Superior temporal gyrus (tissue), 1 donor: ENCODE measurements at regions not wholly inside any gene's neighbourhood (a gene's known extent, or its start where the extent isn't known, plus 50 kb on each side); places are given as distances from the start of the nearest gene placed in this dataset.

ENCODE experiments used
- DNase-seq: peaks from one replicate; pipeline ENCODE4 v3.0.0-alpha.2; 2016; ENCODE audit errors: extremely low spot score

- no peak for DNase-seq
Observed at GRCh38 chr4:41865306-41865980, 69.8 kb upstream of the TMEM33 start.

- no peak for DNase-seq
Observed at GRCh38 chr4:41859087-41859486, 76.1 kb upstream of the TMEM33 start.

GRCh38 chr4:41857226-41857641 lies 78.0 kb upstream of the TMEM33 start:
- DNase-seq: no peak

GRCh38 chr4:41856797-41857196 lies 78.4 kb upstream of the TMEM33 start:
- DNase-seq: no peak

DNA sequence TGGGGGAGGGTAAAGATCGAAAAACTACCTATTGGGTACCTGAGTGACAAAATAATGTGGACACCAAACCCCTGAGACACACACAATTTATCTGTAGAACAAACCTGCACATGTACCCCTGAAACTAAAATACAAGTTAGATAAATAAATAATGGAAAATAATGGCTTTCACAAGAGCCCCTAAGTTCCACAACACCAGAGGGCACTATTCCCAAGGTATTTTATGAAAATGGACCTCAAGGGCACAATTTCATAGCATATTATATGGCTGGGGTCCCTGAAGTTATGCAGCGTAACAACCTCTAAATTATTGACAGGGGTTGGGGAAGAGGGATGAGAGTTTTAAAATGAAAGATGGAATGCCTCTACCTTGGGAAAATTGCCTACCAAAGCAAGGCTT lies 81.3 kb upstream of the TMEM33 start:
- no peak for DNase-seq

DNA sequence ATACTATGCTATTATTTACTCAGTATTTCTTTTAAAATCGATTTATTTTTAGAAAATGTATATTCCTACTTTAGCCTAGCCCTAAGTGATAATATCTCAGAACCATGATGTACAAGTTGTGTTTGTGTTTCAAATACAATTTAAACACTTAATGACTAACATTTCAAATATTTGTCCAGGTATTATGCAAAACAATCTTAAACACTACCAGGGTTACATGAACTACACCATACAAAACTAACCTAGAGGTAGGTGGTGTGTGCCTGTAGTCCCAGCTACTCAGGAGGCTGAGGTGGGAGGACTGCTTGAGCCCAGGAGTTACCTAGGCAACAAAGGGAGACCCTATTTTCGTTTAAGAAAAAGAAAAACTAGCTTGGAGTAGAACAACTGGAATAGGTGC lies 83.0 kb upstream of the TMEM33 start:
- DNase-seq: no peak

DNA sequence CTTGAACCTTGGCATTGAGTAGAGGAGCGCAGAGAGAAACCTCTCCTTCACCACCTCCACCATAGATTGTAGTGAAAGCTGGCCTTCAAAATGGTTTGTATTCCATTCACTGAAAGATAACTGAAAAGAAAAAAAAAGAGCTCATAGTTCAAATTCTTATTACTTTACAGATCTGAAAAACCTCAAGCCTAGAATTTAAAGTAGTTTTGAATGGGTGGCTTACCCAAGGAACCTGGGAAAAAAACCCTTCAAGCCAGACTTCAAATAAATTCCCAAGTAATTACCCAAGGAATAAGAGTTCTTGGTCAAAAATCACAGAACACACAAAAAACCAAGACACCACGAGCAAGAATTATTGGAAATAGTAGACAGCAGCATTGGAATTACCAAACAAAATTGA lies 83.6 kb upstream of the TMEM33 start:
- no peak for DNase-seq

- DNase-seq: no peak
Observed at GRCh38 chr4:41844327-41844726, 90.9 kb upstream of the TMEM33 start.

DNA sequence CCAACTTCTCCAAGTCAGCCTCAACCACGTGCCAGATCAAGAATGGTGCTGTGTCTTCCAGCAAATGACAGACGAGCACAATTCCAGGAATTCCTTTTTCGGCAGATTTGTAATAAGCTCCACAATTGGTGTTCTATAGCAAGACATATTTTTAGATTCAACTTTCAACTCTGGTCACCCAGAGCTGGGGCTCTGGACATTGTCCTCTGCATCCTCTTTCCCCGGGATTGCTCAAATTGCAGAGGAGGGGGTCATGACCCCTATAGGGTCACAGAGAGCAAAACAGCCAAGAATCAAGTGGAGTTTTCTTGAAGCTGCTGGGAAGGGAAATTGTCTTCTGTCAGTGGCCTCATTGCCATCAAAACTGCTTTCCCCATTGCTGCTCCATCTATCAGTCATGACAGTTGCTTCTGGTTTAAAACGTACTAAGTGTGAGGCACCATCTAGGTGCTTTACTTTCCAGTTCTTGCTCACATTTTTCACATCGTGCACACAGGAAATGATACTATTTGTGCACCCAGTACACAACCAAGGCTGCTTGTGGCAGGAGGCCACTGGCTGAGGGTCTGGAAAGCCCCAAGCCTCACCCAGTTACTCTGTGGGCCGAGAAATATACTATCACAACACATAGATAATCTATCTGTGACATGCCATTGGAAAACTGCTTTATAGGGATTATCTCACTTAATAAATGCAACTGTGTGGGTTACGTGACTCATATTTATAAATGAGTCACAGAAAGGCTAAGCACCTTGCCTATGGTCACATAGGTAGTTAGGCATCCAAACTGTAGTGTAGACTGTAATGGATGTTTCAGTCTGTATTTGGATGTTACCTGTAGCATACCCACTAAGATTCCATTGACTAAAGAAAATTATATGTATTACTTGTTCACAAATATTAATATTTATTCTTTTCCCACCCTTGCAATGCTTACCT lies 91.7 kb upstream of the PHOX2B start:
- no peak for DNase-seq

DNA sequence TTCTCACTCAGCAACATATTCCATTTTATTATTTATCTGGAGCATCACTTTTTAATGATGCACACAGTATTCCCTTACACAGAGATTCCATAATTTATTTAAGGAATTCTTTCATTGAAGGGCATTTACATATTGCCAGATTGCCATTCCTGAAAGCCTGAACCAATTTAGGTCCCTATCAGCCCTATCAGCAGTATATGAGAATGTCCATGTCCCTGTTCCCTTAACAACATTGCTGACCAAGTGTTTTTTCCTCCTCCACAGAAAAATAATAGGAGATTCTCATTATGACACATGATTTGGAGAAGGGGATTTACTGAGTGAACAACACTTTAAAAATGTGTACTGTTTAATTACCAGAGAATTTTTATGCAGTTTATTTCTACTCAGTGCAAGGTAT lies 90.1 kb upstream of the PHOX2B start:
- no peak for DNase-seq

DNA sequence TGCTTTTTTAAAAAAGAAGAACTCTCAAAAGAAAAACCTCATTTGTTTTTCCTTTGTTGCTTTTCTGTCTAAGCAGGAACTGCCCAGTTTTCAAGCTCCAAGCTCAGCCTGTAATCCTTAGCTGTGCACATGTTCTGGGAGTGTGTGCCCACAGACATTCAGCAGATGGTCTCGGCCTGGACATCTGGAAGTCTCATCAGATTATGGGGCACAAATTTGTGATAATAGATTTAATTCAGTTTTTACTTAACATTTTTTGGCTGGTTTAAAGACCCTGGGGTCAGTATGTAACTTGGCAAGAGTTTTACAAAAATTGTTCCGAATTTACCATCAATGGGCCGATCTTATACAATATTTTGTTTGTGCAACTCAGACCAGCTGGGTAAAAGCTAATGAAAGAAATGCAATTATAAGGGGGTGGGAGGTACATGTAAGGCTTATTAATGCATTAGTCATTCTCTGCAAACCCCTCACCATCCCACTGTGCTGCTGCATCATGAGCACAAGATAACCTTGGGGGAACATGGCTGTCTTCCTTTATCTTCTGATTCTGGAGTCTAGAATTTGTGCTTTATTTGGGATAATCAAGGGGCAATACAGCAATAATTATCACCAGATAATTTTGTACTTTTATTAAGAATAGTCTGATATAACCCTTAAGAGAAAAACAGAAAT lies 86.9 kb upstream of the PHOX2B start:
- DNase-seq: no peak

GRCh38 chr4:41832961-41833360 lies 84.4 kb upstream of the PHOX2B start:
- DNase-seq: no peak

DNA sequence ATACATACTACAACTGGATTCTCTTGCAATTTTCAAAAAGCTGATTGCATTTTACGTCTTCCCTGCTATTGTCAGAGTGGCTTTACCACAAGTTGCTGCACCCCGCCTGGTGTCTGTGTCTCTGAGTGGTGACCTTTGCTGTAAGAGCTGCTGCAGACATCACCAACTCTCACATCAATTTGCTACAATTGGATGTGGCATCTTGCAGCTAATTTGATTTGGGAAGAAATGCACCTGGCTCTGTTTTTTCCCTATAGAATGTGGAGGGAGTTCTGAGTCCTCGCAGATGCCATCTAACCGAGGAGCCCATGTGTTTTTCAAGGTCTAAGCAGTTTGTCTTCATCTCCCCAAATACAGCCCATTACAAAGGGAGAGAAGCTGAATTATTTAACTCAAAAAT lies 73.8 kb upstream of the PHOX2B start:
- DNase-seq: no peak

DNA sequence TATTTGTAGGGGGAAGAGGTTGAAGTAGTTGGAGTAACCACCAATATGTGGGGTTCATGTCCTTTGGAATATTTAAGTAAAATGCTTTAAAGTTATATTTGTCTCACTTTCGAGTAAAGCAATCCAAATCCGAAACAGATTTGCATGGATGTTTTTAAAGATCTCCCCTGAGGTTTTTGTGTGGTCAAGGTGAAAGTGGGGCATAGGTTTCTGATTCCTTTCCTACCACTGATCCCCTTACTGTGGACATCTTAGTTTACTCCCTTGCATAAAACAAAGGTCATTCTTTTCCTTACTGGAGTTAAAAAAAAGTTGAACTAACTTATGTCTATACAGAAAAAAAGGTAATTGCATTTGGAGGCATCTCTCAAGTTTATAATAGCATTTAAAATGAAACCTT lies 71.9 kb upstream of the PHOX2B start:
- no peak for DNase-seq

- DNase-seq: no peak
Observed at GRCh38 chr4:41819621-41820020, 71.1 kb upstream of the PHOX2B start.

GRCh38 chr4:41815473-41815872 lies 66.9 kb upstream of the PHOX2B start:
- DNase-seq: no peak

GRCh38 chr4:41814565-41814964 lies 66.0 kb upstream of the PHOX2B start:
- no peak for DNase-seq

DNA sequence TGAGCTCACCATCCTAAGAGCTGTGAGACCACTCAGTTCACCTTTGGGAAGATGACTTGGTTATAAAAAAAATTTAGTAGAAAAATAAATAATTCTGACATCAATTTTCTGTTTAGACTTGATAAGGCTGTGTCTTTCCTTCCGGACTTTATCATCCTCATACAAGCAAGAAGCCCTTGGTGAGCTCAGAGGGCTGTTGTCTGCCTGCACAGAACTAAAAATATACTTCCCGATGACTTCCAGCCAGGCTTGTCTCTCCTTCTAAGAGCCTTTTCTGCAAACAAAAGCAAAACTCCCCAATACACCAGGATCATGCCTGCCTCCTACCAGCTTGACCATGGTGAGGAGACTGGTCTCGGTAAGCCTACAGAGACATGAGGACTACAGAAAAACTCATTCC lies 58.3 kb upstream of the PHOX2B start:
- DNase-seq: no peak

- DNase-seq: no peak
Observed at GRCh38 chr4:41802590-41802989, 54.1 kb upstream of the PHOX2B start.

GRCh38 chr4:41799126-41799525 lies 50.6 kb upstream of the PHOX2B start:
- no peak for DNase-seq
